GM12892 (cell line): ENCODE measurements at regions not wholly inside any gene's neighbourhood (a gene's known extent, or its start where the extent isn't known, plus 50 kb on each side); places are given as distances from the start of the nearest gene placed in this dataset.

Source experiments
- POLR2AphosphoS5 ChIP-seq: IDR thresholded peaks from 2 replicates; pipeline ENCODE4 v1.6.1; 2011; ENCODE audit warnings: low read depth, low read length, control low read depth
- TAF1 ChIP-seq: IDR thresholded peaks from 2 replicates; pipeline ENCODE4 v1.6.1; 2011; ENCODE audit warnings: low read depth, mild to moderate bottlenecking, control low read depth, low read length, borderline replicate concordance

DNA sequence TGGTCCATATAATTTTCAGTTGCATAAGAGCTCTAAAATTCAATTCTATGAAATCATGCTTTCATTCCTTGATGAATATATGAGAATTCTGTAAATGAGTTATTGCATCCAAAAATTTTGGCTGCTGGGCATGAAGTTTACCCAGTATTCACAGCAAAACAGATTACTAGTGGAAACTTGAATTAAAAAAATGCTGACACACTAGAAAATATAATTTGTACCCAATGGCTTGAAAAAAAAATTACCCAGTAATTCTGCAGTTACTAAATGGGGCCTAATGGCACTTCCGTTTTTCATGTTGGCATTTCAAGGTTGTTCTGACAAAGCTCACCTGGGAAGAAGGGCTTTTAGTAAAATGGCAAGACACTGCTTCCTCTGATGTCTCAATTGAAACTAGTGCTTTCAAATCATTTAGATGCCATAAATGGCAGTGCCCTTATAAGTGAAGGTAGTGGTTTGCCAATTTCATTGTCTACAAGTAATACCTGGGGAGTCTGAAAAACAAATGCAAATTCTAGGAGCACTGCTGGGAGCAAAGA is 343.6 kb downstream of the TDRD15 start:
- no peak for TF ChIP-seq POLR2AphosphoS5
- no peak for TF ChIP-seq TAF1
